Activated CD8-positive, alpha-beta memory T cell treated with anti-CD3 and anti-CD28 coated beads, Interleukin-2, amount 50 U/mL, for 4 hours (primary cell): ENCODE measurements at regions not wholly inside any gene's neighbourhood (a gene's known extent, or its start where the extent isn't known, plus 50 kb on each side); places are given as distances from the start of the nearest gene placed in this dataset.

Source experiments
- DNase-seq: peaks from one replicate; pipeline ENCODE4 v3.0.0-alpha.2; 2020

- no peak for DNase-seq
Observed at GRCh38 chr6:152905551-152906299, 77.1 kb downstream of the FBXO5 start.

- DNase-seq, result no peak
Observed at GRCh38 chr6:152909241-152909640, 73.6 kb downstream of the FBXO5 start.

GRCh38 chr6:152916035-152916434, 66.8 kb downstream of the FBXO5 start:
- DNase-seq, result no peak

DNA sequence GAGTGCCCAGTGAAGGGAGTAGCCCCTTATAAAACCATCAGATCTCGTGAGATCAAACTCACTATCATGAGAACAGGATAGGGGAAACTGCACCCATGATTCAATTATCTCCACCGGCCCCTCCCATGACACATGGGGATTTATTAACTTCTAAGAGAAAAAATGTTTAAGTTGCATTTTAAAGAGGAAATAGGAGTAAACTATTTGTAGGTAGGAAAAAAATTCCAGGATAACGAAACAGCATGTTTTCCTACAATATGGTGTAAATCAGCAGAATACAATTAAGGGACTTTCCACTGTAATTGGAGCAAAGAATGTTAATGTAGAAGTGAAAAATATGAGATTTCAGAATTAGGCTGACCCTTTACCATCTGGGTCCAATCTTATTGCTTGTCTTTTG, 63.9 kb downstream of the FBXO5 start:
- DNase-seq, result no peak

GRCh38 chr6:152920016-152920415, 62.8 kb downstream of the FBXO5 start:
- DNase-seq, result no peak
